Bronchial epithelial cell (primary cell): ENCODE measurements at regions not wholly inside any gene's neighbourhood (a gene's known extent, or its start where the extent isn't known, plus 50 kb on each side); places are given as distances from the start of the nearest gene placed in this dataset.

Source experiments
- DNase-seq: peaks from one replicate; pipeline ENCODE4 v3.0.0-alpha.2; 2010; ENCODE audit warnings: low read depth
- FAIRE-seq: peaks from 2 replicates; lab custom pipeline; 2011; peaks lifted over from hg19 to GRCh38; lab: Jason Lieb, UNC
- H3K27me3 ChIP-seq: 2 replicates; pipeline ENCODE4 v1.5.1; 2011; ENCODE audit warnings: low read length; ENCODE audit not compliant: control insufficient read depth, insufficient read depth
- H3K36me3 ChIP-seq: 2 replicates; pipeline ENCODE4 v1.5.1; 2011; ENCODE audit warnings: low read length; ENCODE audit not compliant: control insufficient read depth, insufficient read depth
- H3K4me3 ChIP-seq: 2 replicates; pipeline ENCODE4 v1.5.1; 2011; ENCODE audit warnings: mild to moderate bottlenecking, low read depth, low read length, control low read depth
- TF ChIP-seq, protein P1 (sequence below): IDR thresholded peaks from 2 replicates; pipeline ENCODE4 v1.5.1; 2011; ENCODE audit warnings: mild to moderate bottlenecking, moderate library complexity, low read length, control low read depth, inconsistent platforms; ENCODE audit not compliant: insufficient read depth, severe bottlenecking

DNA sequence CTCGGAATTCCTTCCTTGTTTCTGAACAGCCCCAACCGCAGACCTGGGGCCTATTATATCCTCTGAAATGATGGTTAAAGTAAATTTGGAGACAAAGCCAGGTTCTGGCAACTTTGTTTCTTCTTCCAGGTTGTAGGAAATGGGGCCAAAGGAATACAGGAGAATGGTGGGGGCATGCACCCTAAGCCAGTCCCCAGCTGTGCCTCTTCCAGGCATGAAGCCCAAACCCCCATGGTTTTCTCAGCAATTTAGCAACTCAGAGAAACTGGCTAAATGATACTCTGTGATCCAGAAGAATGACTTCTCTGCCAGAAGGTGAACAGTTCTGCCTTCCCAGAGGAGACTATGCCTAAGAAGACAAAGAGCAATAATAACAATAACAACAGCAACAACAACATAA, 635.0 kb upstream of the FANCL start:
- FAIRE-seq = no peak
- TF ChIP-seq, protein P1, sequence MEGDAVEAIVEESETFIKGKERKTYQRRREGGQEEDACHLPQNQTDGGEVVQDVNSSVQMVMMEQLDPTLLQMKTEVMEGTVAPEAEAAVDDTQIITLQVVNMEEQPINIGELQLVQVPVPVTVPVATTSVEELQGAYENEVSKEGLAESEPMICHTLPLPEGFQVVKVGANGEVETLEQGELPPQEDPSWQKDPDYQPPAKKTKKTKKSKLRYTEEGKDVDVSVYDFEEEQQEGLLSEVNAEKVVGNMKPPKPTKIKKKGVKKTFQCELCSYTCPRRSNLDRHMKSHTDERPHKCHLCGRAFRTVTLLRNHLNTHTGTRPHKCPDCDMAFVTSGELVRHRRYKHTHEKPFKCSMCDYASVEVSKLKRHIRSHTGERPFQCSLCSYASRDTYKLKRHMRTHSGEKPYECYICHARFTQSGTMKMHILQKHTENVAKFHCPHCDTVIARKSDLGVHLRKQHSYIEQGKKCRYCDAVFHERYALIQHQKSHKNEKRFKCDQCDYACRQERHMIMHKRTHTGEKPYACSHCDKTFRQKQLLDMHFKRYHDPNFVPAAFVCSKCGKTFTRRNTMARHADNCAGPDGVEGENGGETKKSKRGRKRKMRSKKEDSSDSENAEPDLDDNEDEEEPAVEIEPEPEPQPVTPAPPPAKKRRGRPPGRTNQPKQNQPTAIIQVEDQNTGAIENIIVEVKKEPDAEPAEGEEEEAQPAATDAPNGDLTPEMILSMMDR = no peak
- no peaks in the 10 kb centered on the region for H3K27me3 ChIP-seq

DNA sequence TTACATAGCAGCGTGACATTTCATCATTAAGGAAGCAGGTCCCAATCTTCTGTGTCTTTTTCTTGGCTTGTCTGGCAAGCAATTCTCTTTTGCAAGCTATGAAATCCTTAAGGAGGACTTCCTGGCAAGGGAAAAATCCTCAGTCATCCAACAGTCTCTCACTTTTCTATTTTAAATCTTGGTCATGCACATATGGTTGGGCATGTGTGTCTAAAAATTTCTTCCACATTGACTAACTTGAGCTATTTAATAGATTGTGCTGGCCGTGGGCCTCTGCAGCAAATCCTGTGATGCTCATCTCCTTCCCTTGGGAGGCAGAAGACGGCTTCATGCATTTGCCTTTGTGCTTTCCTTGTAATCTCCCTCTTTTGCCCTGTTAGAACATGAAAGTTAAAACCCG, 634.3 kb upstream of the FANCL start:
- Histone ChIP-seq H3K27me3 (no peaks in the 10 kb centered on the region), H3K4me3 (no peak overlapping the region), H3K36me3 (no peaks in the 10 kb centered on the region)
- FAIRE-seq = no peak
- TF ChIP-seq, protein P1 = no peak
- DNase-seq = no peak

More for the DNA sequence above, 635.0 kb upstream of the FANCL start:
- no peak for DNase-seq
- no peak overlapping the region for H3K4me3 ChIP-seq
- H3K36me3 ChIP-seq = no peaks in the 10 kb centered on the region

DNA sequence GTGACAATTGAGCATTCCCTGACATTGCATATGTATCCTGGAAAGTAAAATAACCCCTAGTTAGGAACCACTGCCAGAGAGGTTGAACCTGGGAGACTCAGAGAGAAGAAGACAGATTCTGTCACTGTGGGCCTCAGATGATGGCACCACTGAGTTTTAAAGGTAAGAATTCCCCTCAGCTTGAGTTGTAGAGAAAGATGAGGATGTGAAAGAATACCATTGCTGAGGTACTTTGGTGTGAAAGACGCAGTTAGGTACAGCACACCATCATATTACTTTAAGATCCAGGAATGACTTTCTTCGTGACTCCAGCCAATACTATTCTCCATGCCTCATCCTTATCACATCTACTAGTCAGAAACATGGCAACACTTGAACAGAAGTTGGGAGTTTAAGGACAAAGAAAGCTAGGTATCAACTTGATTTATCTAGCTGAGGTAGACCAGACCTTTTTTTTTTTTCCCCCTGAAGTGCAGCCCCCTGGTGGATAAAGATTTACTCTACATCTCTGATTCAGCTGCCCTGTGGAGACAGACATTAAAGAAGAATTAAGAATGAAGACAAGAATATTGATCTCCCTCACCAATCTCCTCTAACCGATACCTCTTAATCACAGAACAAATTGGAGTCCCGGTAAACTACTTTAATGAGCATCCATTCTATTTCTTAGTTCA, 630.5 kb upstream of the FANCL start:
- TF ChIP-seq, protein P1 = no peak
- no peaks in the 10 kb centered on the region for H3K27me3 ChIP-seq
- H3K36me3 ChIP-seq = no peaks in the 10 kb centered on the region
- DNase-seq (no peak), FAIRE-seq (no peak)
- H3K4me3 ChIP-seq = no peak overlapping the region

DNA sequence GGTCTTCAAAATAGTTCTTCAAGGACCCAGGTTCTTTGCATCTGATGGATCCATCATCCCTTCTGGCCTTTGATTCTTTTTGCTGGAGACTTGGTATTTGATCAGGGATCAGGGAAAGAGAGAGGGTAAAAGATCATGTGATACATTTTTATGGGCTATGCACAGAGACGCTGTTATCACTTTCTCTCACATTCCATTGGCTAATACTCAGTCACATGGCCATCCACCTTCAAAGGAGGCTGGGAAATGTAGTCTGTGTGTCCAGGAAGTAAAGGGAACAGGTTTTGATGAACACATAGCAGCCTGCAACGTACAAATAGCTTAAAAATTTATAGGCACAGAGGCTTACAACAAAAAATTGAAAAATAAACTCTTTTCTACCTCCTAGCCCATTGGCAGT, 629.6 kb upstream of the FANCL start:
- Histone ChIP-seq H3K4me3 (no peak overlapping the region), H3K36me3 (no peaks in the 10 kb centered on the region), H3K27me3 (no peaks in the 10 kb centered on the region)
- no peak for FAIRE-seq
- TF ChIP-seq, protein P1 = no peak
- peak; percentile 24 for DNase-seq

DNA sequence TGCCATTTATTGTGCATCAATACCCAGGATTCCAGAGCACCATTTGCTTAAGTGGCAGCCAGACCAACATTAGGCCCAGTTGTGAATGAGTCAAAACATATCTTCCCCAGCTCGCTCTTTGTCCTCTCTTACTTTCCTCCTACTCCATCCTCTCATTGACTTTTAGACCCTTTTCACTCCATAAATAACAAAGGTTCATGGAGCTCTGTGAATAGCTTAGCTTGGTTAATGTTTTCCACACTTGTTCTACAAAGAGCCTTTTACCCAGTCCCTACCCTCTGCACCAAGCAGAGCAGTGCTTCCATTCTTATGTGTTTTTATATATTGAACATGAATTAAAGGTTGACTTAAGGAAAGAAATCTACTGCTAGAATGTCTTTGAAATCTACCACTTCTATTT, 625.8 kb upstream of the FANCL start:
- Histone ChIP-seq H3K4me3 (no peak overlapping the region), H3K27me3 (no peaks in the 10 kb centered on the region), H3K36me3 (no peaks in the 10 kb centered on the region)
- DNase-seq (no peak), FAIRE-seq (no peak)
- TF ChIP-seq, protein P1 = no peak

DNA sequence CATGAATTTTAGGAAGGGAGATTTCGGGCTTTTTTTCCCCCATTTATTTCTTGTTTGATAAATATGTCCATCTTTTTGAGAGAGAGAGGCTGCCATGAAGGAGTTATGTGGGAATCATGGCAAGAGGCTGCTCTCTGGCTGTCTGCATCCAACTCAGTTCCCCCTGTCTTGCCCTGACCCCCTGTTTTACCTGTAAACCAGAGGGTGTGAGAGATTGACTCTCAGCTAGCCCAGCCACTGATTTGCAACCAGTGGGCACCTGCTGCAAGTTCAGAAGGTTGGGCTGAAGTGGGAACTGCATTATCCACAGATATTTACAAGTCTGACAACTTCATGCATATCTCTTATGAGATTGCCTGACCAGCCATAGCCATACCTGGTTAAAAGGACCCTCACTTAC, 625.4 kb upstream of the FANCL start:
- no peaks in the 10 kb centered on the region for H3K36me3 ChIP-seq
- no peak for FAIRE-seq
- TF ChIP-seq, protein P1 = no peak
- DNase-seq = no peak
- no peak overlapping the region for H3K4me3 ChIP-seq
- H3K27me3 ChIP-seq = no peaks in the 10 kb centered on the region
